ENCODE measurements at regions not wholly inside any gene's neighbourhood (a gene's known extent, or its start where the extent isn't known, plus 50 kb on each side); places are given as distances from the start of the nearest gene placed in this dataset.

DNA sequence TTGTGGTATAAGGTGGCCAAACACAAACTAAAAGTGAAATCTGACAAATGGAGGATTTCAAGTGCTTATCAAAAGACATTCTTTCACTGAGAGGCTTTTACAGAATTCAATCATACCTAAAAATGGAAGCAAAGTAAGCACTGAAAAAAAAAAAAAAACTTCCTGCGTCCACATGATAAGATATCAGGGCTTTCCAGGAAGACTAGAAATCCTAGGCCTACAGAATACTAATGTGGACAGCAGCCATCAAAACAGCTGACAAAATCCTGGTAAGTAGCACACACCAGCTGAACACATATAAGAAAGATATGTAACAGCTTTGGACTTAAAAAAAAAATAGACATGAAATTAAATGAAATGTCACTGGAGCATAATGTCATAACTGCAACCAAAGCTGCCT, 178.2 kb downstream of the SUCLG1 start:
- Histone ChIP-seq H3K9me3 (replicated peaks) (no peaks in the 10 kb centered on the region), H3K4me1 (no peaks in the 10 kb centered on the region), H3K36me3 (no peaks in the 10 kb centered on the region), H3K27me3 (ENCODE audit: low read depth) (no peaks in the 10 kb centered on the region), H3K4me3 (no peak overlapping the region), H3K27ac (replicated peaks) (no peak overlapping the region)
- TF ChIP-seq, protein P1, sequence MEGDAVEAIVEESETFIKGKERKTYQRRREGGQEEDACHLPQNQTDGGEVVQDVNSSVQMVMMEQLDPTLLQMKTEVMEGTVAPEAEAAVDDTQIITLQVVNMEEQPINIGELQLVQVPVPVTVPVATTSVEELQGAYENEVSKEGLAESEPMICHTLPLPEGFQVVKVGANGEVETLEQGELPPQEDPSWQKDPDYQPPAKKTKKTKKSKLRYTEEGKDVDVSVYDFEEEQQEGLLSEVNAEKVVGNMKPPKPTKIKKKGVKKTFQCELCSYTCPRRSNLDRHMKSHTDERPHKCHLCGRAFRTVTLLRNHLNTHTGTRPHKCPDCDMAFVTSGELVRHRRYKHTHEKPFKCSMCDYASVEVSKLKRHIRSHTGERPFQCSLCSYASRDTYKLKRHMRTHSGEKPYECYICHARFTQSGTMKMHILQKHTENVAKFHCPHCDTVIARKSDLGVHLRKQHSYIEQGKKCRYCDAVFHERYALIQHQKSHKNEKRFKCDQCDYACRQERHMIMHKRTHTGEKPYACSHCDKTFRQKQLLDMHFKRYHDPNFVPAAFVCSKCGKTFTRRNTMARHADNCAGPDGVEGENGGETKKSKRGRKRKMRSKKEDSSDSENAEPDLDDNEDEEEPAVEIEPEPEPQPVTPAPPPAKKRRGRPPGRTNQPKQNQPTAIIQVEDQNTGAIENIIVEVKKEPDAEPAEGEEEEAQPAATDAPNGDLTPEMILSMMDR (IDR thresholded peaks at IDR 0.05; ENCODE audit: borderline replicate concordance), result no peak
- no peak for DNase-seq
- intact Hi-C loops (cut with micrococcal nuclease), result no loop called here

DNA sequence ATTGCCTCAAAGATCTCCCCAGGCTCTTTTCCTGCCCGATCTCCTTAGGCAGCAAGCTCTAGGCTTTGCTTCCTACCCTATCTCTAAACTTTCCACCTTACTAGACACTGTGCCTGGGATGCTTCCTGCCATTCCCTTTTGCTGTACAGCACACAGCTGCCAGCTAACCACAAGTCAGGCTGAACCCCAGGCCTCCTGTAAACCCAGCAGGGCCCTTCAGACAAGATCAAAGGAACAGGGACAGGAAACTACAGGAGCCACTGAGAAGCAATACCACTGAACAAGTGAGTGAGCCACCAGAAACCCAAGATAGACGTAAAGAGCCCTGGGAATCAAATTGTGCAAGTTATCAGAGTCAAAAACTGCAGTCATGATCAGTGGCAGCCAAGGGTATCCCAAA, 180.7 kb downstream of the SUCLG1 start:
- no peak overlapping the region for H3K4me3 ChIP-seq
- no peaks in the 10 kb centered on the region for H3K9me3 ChIP-seq (replicated peaks)
- DNase-seq, result no peak
- no peaks in the 10 kb centered on the region for H3K27me3 ChIP-seq (ENCODE audit: low read depth)
- TF ChIP-seq, protein P1 (IDR thresholded peaks at IDR 0.05; ENCODE audit: borderline replicate concordance), result no peak
- H3K36me3 ChIP-seq, result no peaks in the 10 kb centered on the region
- H3K27ac ChIP-seq (replicated peaks), result no peak overlapping the region
- H3K4me1 ChIP-seq, result no peaks in the 10 kb centered on the region
- intact Hi-C loops (cut with micrococcal nuclease), result no loop called here

DNA sequence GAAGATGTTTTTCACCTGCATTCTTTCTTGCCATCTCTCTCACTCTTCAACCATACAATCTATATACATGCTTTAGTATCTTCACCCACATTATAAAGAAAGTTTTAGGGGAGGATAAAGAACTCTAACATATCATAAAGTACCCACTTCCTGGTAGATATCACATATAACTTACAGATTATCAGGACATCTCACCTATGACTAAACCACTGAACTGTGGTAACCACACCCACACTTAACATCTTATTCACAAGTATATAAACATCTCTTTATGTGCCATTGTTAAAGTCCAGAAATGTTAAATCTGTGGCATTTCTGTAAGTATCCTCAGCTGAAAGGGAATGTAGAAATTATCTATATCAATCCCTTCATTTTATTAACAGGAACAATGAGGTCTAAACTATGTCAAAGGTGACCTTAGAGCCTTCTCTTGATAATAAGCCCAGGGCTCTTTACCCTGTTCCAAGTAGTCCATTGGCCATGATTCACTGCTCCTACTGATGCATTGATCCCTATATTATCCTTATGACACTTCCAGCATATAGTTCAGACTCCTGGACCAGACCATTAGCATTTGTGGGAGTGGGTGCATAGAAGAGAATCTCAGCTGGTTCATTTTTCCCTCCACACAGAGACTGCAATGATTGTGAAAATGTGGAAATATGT, 182.4 kb downstream of the SUCLG1 start:
- TF ChIP-seq, protein P1 (IDR thresholded peaks at IDR 0.05; ENCODE audit: borderline replicate concordance), result no peak
- intact Hi-C loops (cut with micrococcal nuclease), result no loop called here
- H3K9me3 ChIP-seq (replicated peaks), result no peaks in the 10 kb centered on the region
- H3K27me3 ChIP-seq (ENCODE audit: low read depth), result no peaks in the 10 kb centered on the region
- no peaks in the 10 kb centered on the region for H3K4me1 ChIP-seq
- H3K36me3 ChIP-seq, result no peaks in the 10 kb centered on the region
- H3K27ac ChIP-seq (replicated peaks), result no peak overlapping the region
- H3K4me3 ChIP-seq, result no peak overlapping the region
- DNase-seq, result no peak

DNA sequence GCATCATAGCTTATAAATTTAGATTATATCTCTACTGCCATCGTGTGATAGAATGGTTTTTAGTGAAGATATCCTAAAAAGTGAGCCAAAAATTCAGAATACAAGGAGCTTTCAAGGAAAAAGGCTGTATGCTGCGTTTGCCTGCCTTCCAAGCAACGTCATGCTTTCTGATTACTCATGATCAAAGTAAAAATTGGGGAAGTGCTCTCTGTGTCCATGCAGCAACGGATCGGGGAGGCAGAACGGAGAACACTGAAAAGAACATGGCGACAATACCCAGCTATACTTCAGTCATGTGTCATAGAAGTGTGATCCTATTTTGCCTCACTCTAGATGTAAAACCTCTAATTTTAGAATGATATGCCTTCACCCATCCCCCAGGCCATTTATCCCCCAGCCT, 185.7 kb downstream of the SUCLG1 start:
- no peaks in the 10 kb centered on the region for H3K27me3 ChIP-seq (ENCODE audit: low read depth)
- no peak overlapping the region for H3K27ac ChIP-seq (replicated peaks)
- intact Hi-C loops (cut with micrococcal nuclease), result no loop called here
- no peaks in the 10 kb centered on the region for H3K9me3 ChIP-seq (replicated peaks)
- TF ChIP-seq, protein P1 (IDR thresholded peaks at IDR 0.05; ENCODE audit: borderline replicate concordance), result no peak
- DNase-seq, result no peak
- H3K36me3 ChIP-seq, result no peaks in the 10 kb centered on the region
- no peak overlapping the region for H3K4me3 ChIP-seq
- no peaks in the 10 kb centered on the region for H3K4me1 ChIP-seq

DNA sequence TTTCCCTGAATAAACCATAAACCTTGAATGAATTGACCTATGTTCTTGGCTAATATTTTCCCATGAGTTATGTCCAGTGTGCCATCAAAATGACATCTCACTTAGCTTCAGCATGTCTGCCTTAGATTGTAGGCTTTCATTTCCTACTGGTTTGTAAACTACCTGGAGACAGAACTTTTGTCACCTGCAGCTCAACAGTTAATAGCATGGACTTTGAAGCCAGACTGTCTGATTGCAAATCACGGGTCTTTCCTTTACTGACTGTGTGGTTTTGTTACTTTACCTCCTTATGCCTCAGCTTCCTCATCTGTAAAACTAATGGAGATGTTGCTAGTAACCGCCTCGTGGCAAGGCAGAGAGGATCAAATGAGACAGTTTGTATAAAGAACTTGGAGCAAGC, 187.1 kb downstream of the SUCLG1 start:
- Histone ChIP-seq H3K27ac (replicated peaks) (no peak overlapping the region), H3K4me1 (no peaks in the 10 kb centered on the region), H3K36me3 (no peaks in the 10 kb centered on the region), H3K9me3 (replicated peaks) (no peaks in the 10 kb centered on the region), H3K4me3 (no peak overlapping the region), H3K27me3 (ENCODE audit: low read depth) (no peaks in the 10 kb centered on the region)
- no peak for DNase-seq
- TF ChIP-seq, protein P1 (IDR thresholded peaks at IDR 0.05; ENCODE audit: borderline replicate concordance), result no peak
- intact Hi-C loops (cut with micrococcal nuclease), result no loop called here

All from left ventricle myocardium inferior (tissue), 1 donor.